Urinary bladder (tissue), 3 donors: ENCODE measurements at regions not wholly inside any gene's neighbourhood (a gene's known extent, or its start where the extent isn't known, plus 50 kb on each side); places are given as distances from the start of the nearest gene placed in this dataset.

ENCODE experiments used
- DNase-seq: peaks from one replicate; pipeline ENCODE4 v3.0.0-alpha.2; 2015; ENCODE audit errors: extremely low spot score
- H3K27ac ChIP-seq: one replicate; pipeline ENCODE4 v1.5.1; 2013; ENCODE audit warnings: low read depth, mild to moderate bottlenecking, moderate library complexity
- H3K36me3 ChIP-seq: one replicate; pipeline ENCODE4 v1.6.1; 2013; ENCODE audit warnings: mild to moderate bottlenecking, moderate library complexity; ENCODE audit not compliant: insufficient read depth
- H3K4me1 ChIP-seq: one replicate; pipeline ENCODE4 v1.6.1; 2013; ENCODE audit warnings: mild to moderate bottlenecking, moderate library complexity; ENCODE audit not compliant: insufficient read depth
- H3K4me3 ChIP-seq: one replicate; pipeline ENCODE4 v1.5.1; 2013; ENCODE audit warnings: low read depth, low read length
- WGBS: extraction: QIAGEN DNeasy Blood & Tissue Kit; methylation state at CpG from one replicate; pipeline ENCODE4 v1.1.7; 2013; 5-methylcytosine and 5-hydroxymethylcytosine counted together
- donor health status: healthy with polysubstance abuse.
- donor health status: healthy.

- H3K27ac ChIP-seq: no peak overlapping the region
- 73% methylated on average over 2 of the region's 2 CpGs for WGBS
- no peaks in the 10 kb centered on the region for H3K4me1 ChIP-seq
- no peak for DNase-seq
- H3K36me3 ChIP-seq: no peaks in the 10 kb centered on the region
- no peak overlapping the region for H3K4me3 ChIP-seq
These were observed 483.1 kb upstream of the CNTNAP2 start for GRCh38 chr7:145633513-145633912.

- Histone ChIP-seq H3K4me1 (no peaks in the 10 kb centered on the region), H3K4me3 (no peak overlapping the region), H3K27ac (no peak overlapping the region), H3K36me3 (no peaks in the 10 kb centered on the region)
- WGBS: 74% methylated on average over 1 of the region's 1 CpG
- no peak for DNase-seq
These were observed 492.0 kb upstream of the CNTNAP2 start for GRCh38 chr7:145624618-145625017.

GRCh38 chr7:145605963-145606362 is 510.6 kb upstream of the CNTNAP2 start:
- DNase-seq: no peak
- WGBS: 80% methylated on average over 5 of the region's 5 CpGs
- Histone ChIP-seq H3K4me1 (no peaks in the 10 kb centered on the region), H3K4me3 (no peak overlapping the region), H3K27ac (no peak overlapping the region), H3K36me3 (no peaks in the 10 kb centered on the region)

- no peaks in the 10 kb centered on the region for H3K4me1 ChIP-seq
- 57% methylated on average over 1 of the region's 1 CpG for WGBS
- no peak overlapping the region for H3K4me3 ChIP-seq
- no peaks in the 10 kb centered on the region for H3K36me3 ChIP-seq
- H3K27ac ChIP-seq: no peak overlapping the region
- DNase-seq: no peak
These were observed 517.2 kb upstream of the CNTNAP2 start for GRCh38 chr7:145599376-145599775.

GRCh38 chr7:145584401-145584800 is 532.2 kb upstream of the CNTNAP2 start:
- H3K4me1 ChIP-seq: no peaks in the 10 kb centered on the region
- no peaks in the 10 kb centered on the region for H3K36me3 ChIP-seq
- no peak for DNase-seq
- 50% methylated on average over 1 of the region's 1 CpG for WGBS
- H3K27ac ChIP-seq: no peak overlapping the region
- H3K4me3 ChIP-seq: no peak overlapping the region

- H3K4me1 ChIP-seq: no peaks in the 10 kb centered on the region
- no peak overlapping the region for H3K27ac ChIP-seq
- WGBS: 87% methylated on average over 17 of the region's 17 CpGs
- H3K36me3 ChIP-seq: no peaks in the 10 kb centered on the region
- no peak for DNase-seq
- no peak overlapping the region for H3K4me3 ChIP-seq
These were observed 533.8 kb upstream of the CNTNAP2 start for GRCh38 chr7:145582742-145583303.

GRCh38 chr7:145557805-145558204 is 558.8 kb upstream of the CNTNAP2 start:
- no peak for DNase-seq
- WGBS: 71% methylated on average over 3 of the region's 3 CpGs
- H3K27ac ChIP-seq: no peak overlapping the region

GRCh38 chr7:145543242-145543641 is 573.4 kb upstream of the CNTNAP2 start:
- Histone ChIP-seq H3K27ac (no peak overlapping the region), H3K36me3 (no peaks in the 10 kb centered on the region), H3K4me1 (no peaks in the 10 kb centered on the region), H3K4me3 (no peak overlapping the region)
- 54% methylated on average over 2 of the region's 2 CpGs for WGBS
- no peak for DNase-seq

More at GRCh38 chr7:145557805-145558204, 558.8 kb upstream of the CNTNAP2 start:
- Histone ChIP-seq H3K4me1 (no peaks in the 10 kb centered on the region), H3K4me3 (no peak overlapping the region), H3K36me3 (no peaks in the 10 kb centered on the region)

GRCh38 chr7:145539910-145540309 is 576.7 kb upstream of the CNTNAP2 start:
- DNase-seq: no peak
- WGBS: 36% methylated on average over 2 of the region's 2 CpGs
- Histone ChIP-seq H3K36me3 (no peaks in the 10 kb centered on the region), H3K27ac (no peak overlapping the region), H3K4me3 (no peak overlapping the region), H3K4me1 (no peaks in the 10 kb centered on the region)

GRCh38 chr7:145534301-145534700 is 582.3 kb upstream of the CNTNAP2 start:
- Histone ChIP-seq H3K36me3 (no peaks in the 10 kb centered on the region), H3K4me1 (no peaks in the 10 kb centered on the region), H3K4me3 (no peak overlapping the region), H3K27ac (no peak overlapping the region)
- 95% methylated on average over 1 of the region's 1 CpG for WGBS
- no peak for DNase-seq

- H3K27ac ChIP-seq: no peak overlapping the region
These were observed 596.3 kb upstream of the CNTNAP2 start for GRCh38 chr7:145520284-145520683.

GRCh38 chr7:145511004-145511403 is 605.6 kb upstream of the CNTNAP2 start:
- no peak for DNase-seq
- Histone ChIP-seq H3K4me1 (no peaks in the 10 kb centered on the region), H3K27ac (no peak overlapping the region), H3K36me3 (no peaks in the 10 kb centered on the region), H3K4me3 (no peak overlapping the region)
- 59% methylated on average over 2 of the region's 2 CpGs for WGBS

More at GRCh38 chr7:145520284-145520683, 596.3 kb upstream of the CNTNAP2 start:
- no peak for DNase-seq
- Histone ChIP-seq H3K4me3 (no peak overlapping the region), H3K4me1 (no peaks in the 10 kb centered on the region), H3K36me3 (no peaks in the 10 kb centered on the region)
- WGBS: 74% methylated on average over 3 of the region's 3 CpGs

- 54% methylated on average over 3 of the region's 3 CpGs for WGBS
- no peaks in the 10 kb centered on the region for H3K36me3 ChIP-seq
- H3K4me3 ChIP-seq: no peak overlapping the region
- no peak for DNase-seq
- H3K27ac ChIP-seq: no peak overlapping the region
- H3K4me1 ChIP-seq: no peaks in the 10 kb centered on the region
These were observed 618.6 kb upstream of the CNTNAP2 start for GRCh38 chr7:145497911-145498525.

- Histone ChIP-seq H3K4me1 (no peaks in the 10 kb centered on the region), H3K4me3 (no peak overlapping the region), H3K27ac (no peak overlapping the region), H3K36me3 (no peaks in the 10 kb centered on the region)
- DNase-seq: no peak
- 80% methylated on average over 1 of the region's 1 CpG for WGBS
These were observed 626.2 kb upstream of the CNTNAP2 start for GRCh38 chr7:145490356-145490755.
